ENCODE measurements at regions not wholly inside any gene's neighbourhood (a gene's known extent, or its start where the extent isn't known, plus 50 kb on each side); places are given as distances from the start of the nearest gene placed in this dataset.

DNA sequence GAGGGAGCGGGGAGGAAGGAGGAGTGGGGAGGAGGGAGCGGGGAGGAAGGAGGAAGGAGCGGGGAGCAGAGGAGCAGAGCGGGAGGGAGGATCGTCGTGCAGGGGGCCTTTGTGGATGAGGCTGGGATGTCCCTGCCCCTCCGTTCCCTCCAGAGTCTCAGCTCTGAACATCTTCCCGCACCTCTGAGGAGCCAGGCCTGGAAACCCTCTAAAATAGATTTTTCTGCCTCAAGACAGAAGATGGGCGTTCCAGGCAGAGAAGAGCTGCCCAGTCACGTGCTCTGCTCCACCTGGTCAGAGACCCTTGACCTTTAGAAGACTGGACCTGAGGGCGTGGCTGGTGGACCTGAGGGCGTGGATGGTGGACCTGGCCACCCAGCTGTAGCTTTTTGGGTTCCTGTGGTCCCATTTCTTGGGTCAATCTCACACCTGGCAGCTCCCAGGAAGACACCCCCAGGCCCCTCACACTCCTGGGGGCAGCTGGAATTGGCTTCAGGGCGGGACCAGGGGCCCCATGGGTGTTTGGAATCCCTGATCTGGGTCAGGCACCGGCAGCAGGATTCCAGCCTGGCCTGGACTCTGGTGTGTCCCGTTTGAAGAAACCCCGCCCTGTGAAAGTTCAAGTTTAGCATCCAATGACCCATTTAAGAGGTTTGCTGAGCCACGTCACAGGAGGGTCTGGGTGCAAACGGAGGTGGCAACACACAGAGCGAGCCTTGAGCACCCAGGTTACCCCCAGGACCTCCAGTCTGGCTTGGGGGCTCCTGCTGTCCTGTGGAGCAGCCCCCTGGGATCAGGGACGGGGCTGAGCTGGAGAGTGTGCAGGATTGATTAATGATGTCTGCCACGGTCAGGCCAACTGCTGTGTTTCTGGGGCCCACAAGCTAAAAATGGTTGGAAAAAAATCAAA lies 96.9 kb upstream of the BHLHE23 start:
- TF ChIP-seq, protein P1, sequence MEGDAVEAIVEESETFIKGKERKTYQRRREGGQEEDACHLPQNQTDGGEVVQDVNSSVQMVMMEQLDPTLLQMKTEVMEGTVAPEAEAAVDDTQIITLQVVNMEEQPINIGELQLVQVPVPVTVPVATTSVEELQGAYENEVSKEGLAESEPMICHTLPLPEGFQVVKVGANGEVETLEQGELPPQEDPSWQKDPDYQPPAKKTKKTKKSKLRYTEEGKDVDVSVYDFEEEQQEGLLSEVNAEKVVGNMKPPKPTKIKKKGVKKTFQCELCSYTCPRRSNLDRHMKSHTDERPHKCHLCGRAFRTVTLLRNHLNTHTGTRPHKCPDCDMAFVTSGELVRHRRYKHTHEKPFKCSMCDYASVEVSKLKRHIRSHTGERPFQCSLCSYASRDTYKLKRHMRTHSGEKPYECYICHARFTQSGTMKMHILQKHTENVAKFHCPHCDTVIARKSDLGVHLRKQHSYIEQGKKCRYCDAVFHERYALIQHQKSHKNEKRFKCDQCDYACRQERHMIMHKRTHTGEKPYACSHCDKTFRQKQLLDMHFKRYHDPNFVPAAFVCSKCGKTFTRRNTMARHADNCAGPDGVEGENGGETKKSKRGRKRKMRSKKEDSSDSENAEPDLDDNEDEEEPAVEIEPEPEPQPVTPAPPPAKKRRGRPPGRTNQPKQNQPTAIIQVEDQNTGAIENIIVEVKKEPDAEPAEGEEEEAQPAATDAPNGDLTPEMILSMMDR (IDR thresholded peaks at IDR 0.05): no peak
- TF ChIP-seq TCF12 (IDR thresholded peaks at IDR 0.05): no peak
- TF ChIP-seq EZH2phosphoT487 (IDR thresholded peaks at IDR 0.05; ENCODE audit: borderline replicate concordance, low read depth): no peak
- no peak for TF ChIP-seq USF2 (IDR thresholded peaks at IDR 0.05; ENCODE audit: borderline replicate concordance, low read depth, low read length)
- TF ChIP-seq, protein P2, sequence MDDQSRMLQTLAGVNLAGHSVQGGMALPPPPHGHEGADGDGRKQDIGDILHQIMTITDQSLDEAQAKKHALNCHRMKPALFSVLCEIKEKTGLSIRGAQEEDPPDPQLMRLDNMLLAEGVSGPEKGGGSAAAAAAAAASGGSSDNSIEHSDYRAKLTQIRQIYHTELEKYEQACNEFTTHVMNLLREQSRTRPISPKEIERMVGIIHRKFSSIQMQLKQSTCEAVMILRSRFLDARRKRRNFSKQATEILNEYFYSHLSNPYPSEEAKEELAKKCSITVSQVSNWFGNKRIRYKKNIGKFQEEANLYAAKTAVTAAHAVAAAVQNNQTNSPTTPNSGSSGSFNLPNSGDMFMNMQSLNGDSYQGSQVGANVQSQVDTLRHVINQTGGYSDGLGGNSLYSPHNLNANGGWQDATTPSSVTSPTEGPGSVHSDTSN (IDR thresholded peaks at IDR 0.05): no peak
- TF ChIP-seq RFX5 (IDR thresholded peaks at IDR 0.05; ENCODE audit: low read length): no peak
- no peak for TF ChIP-seq FOXJ3 (CRISPR knock-in tag; IDR thresholded peaks at IDR 0.05)
- no peak for TF ChIP-seq SMC3 (IDR thresholded peaks at IDR 0.05; ENCODE audit: low read depth, low read length)
- TF ChIP-seq RAD21 (IDR thresholded peaks at IDR 0.05; ENCODE audit: low read length): no peak
- TF ChIP-seq POLR2AphosphoS5 (IDR thresholded peaks at IDR 0.05; ENCODE audit: low read depth, low read length): no peak
- TF ChIP-seq MXI1 (IDR thresholded peaks at IDR 0.05; ENCODE audit: low read depth, low read length): no peak
- TF ChIP-seq, protein P3, sequence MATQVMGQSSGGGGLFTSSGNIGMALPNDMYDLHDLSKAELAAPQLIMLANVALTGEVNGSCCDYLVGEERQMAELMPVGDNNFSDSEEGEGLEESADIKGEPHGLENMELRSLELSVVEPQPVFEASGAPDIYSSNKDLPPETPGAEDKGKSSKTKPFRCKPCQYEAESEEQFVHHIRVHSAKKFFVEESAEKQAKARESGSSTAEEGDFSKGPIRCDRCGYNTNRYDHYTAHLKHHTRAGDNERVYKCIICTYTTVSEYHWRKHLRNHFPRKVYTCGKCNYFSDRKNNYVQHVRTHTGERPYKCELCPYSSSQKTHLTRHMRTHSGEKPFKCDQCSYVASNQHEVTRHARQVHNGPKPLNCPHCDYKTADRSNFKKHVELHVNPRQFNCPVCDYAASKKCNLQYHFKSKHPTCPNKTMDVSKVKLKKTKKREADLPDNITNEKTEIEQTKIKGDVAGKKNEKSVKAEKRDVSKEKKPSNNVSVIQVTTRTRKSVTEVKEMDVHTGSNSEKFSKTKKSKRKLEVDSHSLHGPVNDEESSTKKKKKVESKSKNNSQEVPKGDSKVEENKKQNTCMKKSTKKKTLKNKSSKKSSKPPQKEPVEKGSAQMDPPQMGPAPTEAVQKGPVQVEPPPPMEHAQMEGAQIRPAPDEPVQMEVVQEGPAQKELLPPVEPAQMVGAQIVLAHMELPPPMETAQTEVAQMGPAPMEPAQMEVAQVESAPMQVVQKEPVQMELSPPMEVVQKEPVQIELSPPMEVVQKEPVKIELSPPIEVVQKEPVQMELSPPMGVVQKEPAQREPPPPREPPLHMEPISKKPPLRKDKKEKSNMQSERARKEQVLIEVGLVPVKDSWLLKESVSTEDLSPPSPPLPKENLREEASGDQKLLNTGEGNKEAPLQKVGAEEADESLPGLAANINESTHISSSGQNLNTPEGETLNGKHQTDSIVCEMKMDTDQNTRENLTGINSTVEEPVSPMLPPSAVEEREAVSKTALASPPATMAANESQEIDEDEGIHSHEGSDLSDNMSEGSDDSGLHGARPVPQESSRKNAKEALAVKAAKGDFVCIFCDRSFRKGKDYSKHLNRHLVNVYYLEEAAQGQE (IDR thresholded peaks at IDR 0.05; ENCODE audit: low read depth, low read length): no peak
- TF ChIP-seq TAF1 (IDR thresholded peaks at IDR 0.05; ENCODE audit: borderline replicate concordance, low read depth, low read length): no peak

Data from SK-N-SH (cell line).